CD4-positive, alpha-beta T cell treated with Interleukin-6 at 100 ng/mL for 8 hours (primary cell): ENCODE measurements at regions not wholly inside any gene's neighbourhood (a gene's known extent, or its start where the extent isn't known, plus 50 kb on each side); places are given as distances from the start of the nearest gene placed in this dataset.

ENCODE experiments used
- DNase-seq: peaks from one replicate; pipeline ENCODE4 v3.0.0-alpha.2; 2020; ENCODE audit warnings: mixed read lengths, low spot score

GRCh38 chr4:1511441-1512041 lies 105.3 kb upstream of the NKX1-1 start:
- no peak for DNase-seq

- DNase-seq, result no peak
Observed at GRCh38 chr4:1510931-1511330, 104.7 kb upstream of the NKX1-1 start.

GRCh38 chr4:1509366-1509765 lies 103.1 kb upstream of the NKX1-1 start:
- DNase-seq, result no peak

- no peak for DNase-seq
Observed at GRCh38 chr4:1508161-1509160, 102.2 kb upstream of the NKX1-1 start.

- no peak for DNase-seq
Observed at GRCh38 chr4:1506956-1507721, 100.9 kb upstream of the NKX1-1 start.

- DNase-seq, result no peak
Observed at GRCh38 chr4:1505511-1506460, 99.5 kb upstream of the NKX1-1 start.

GRCh38 chr4:1504595-1505500 lies 98.6 kb upstream of the NKX1-1 start:
- DNase-seq, result no peak

GRCh38 chr4:1503583-1504471 lies 97.6 kb upstream of the NKX1-1 start:
- no peak for DNase-seq

- DNase-seq, result no peak
Observed at GRCh38 chr4:1502976-1503375, 96.7 kb upstream of the NKX1-1 start.

GRCh38 chr4:1502501-1502886 lies 96.3 kb upstream of the NKX1-1 start:
- DNase-seq, result no peak

GRCh38 chr4:1501754-1502500 lies 95.7 kb upstream of the NKX1-1 start:
- no peak for DNase-seq

- no peak for DNase-seq
Observed at GRCh38 chr4:1500966-1501753, 94.9 kb upstream of the NKX1-1 start.

- no peak for DNase-seq
Observed at GRCh38 chr4:1500231-1500965, 94.2 kb upstream of the NKX1-1 start.

GRCh38 chr4:1499465-1499864 lies 93.2 kb upstream of the NKX1-1 start:
- no peak for DNase-seq

- no peak for DNase-seq
Observed at GRCh38 chr4:1497189-1497801, 91.1 kb upstream of the NKX1-1 start.

- no peak for DNase-seq
Observed at GRCh38 chr4:1496116-1496642, 89.9 kb upstream of the NKX1-1 start.
